ENCODE measurements at regions not wholly inside any gene's neighbourhood (a gene's known extent, or its start where the extent isn't known, plus 50 kb on each side); places are given as distances from the start of the nearest gene placed in this dataset.

DNA sequence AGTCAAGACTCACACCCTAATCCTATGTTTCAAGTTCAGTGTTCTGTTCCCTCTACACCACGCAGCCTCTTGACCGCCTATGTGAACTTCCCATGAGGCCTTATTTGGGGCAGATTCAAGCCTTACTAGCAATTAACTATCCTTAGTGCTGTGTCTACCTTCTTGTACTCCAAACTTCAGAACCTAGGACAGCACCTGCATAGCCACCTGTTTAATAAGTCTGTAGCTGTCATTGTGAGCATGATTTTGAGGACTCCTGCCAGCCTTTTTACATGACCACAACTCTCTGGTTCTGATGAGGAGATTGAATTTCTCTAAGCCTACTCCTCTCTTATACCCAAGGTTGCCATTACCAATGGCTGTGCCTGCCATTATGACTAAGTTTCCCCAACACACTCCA is 50.8 kb upstream of the PCSK1 start:
- ATAC-seq, result no peak
- in situ Hi-C loops (cut with MboI; ENCODE audit: low sequenced_read_pairs in 4 of 4), result no loop called here
- DNase-seq, result no peak
- Histone ChIP-seq H3K27me3 (no peaks in the 10 kb centered on the region), H3K4me3 (no peak overlapping the region), H3K9me3 (no peaks in the 10 kb centered on the region), H3K36me3 (no peaks in the 10 kb centered on the region), H3K27ac (no peak overlapping the region), H3K4me1 (no peaks in the 10 kb centered on the region)
- intact Hi-C loops (cut with DNase I; ENCODE audit: low total_unique reads), result no loop called here
- TF ChIP-seq POLR2A (IDR thresholded peaks at IDR 0.05), result no peak
- TF ChIP-seq, protein P1, sequence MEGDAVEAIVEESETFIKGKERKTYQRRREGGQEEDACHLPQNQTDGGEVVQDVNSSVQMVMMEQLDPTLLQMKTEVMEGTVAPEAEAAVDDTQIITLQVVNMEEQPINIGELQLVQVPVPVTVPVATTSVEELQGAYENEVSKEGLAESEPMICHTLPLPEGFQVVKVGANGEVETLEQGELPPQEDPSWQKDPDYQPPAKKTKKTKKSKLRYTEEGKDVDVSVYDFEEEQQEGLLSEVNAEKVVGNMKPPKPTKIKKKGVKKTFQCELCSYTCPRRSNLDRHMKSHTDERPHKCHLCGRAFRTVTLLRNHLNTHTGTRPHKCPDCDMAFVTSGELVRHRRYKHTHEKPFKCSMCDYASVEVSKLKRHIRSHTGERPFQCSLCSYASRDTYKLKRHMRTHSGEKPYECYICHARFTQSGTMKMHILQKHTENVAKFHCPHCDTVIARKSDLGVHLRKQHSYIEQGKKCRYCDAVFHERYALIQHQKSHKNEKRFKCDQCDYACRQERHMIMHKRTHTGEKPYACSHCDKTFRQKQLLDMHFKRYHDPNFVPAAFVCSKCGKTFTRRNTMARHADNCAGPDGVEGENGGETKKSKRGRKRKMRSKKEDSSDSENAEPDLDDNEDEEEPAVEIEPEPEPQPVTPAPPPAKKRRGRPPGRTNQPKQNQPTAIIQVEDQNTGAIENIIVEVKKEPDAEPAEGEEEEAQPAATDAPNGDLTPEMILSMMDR (IDR thresholded peaks at IDR 0.05 in 4 of 5, conservative IDR thresholded peaks at IDR 0.05 in 1 of 5), result no peak

GRCh38 chr5:96487859-96488258 is 54.8 kb upstream of the PCSK1 start:
- ATAC-seq (no peak), DNase-seq (no peak)
- no peak for TF ChIP-seq POLR2A (IDR thresholded peaks at IDR 0.05)
- TF ChIP-seq, protein P1 (IDR thresholded peaks at IDR 0.05 in 4 of 5, conservative IDR thresholded peaks at IDR 0.05 in 1 of 5), result no peak
- H3K4me1 ChIP-seq, result no peaks in the 10 kb centered on the region
- intact Hi-C loops (cut with DNase I; ENCODE audit: low total_unique reads), result no loop called here
- H3K36me3 ChIP-seq, result no peaks in the 10 kb centered on the region
- no peaks in the 10 kb centered on the region for H3K27me3 ChIP-seq
- in situ Hi-C loops (cut with MboI; ENCODE audit: low sequenced_read_pairs in 4 of 4), result no loop called here
- H3K4me3 ChIP-seq, result no peak overlapping the region
- no peak overlapping the region for H3K27ac ChIP-seq
- no peaks in the 10 kb centered on the region for H3K9me3 ChIP-seq

GRCh38 chr5:96489532-96489931 is 56.5 kb upstream of the PCSK1 start:
- in situ Hi-C loops (cut with MboI; ENCODE audit: low sequenced_read_pairs in 4 of 4) (no loop called here), intact Hi-C loops (cut with DNase I; ENCODE audit: low total_unique reads) (no loop called here)
- DNase-seq (no peak), ATAC-seq (no peak)
- TF ChIP-seq, protein P1 (IDR thresholded peaks at IDR 0.05 in 4 of 5, conservative IDR thresholded peaks at IDR 0.05 in 1 of 5), result no peak
- no peak for TF ChIP-seq POLR2A (IDR thresholded peaks at IDR 0.05)
- H3K9me3 ChIP-seq, result no peaks in the 10 kb centered on the region
- H3K27ac ChIP-seq, result no peak overlapping the region
- no peaks in the 10 kb centered on the region for H3K4me1 ChIP-seq
- no peaks in the 10 kb centered on the region for H3K27me3 ChIP-seq
- H3K4me3 ChIP-seq, result no peak overlapping the region
- no peaks in the 10 kb centered on the region for H3K36me3 ChIP-seq

- no peak for ATAC-seq
- intact Hi-C loops (cut with DNase I; ENCODE audit: low total_unique reads) (no loop called here), in situ Hi-C loops (cut with MboI; ENCODE audit: low sequenced_read_pairs in 4 of 4) (no loop called here)
Measured at GRCh38 chr5:96492459-96493047, 59.5 kb upstream of the PCSK1 start.

More at GRCh38 chr5:96492459-96493047, 59.5 kb upstream of the PCSK1 start:
- TF ChIP-seq POLR2A (IDR thresholded peaks at IDR 0.05), result no peak
- TF ChIP-seq, protein P1 (IDR thresholded peaks at IDR 0.05 in 4 of 5, conservative IDR thresholded peaks at IDR 0.05 in 1 of 5), result no peak
- H3K9me3 ChIP-seq, result no peaks in the 10 kb centered on the region
- H3K36me3 ChIP-seq, result no peaks in the 10 kb centered on the region
- no peak overlapping the region for H3K4me3 ChIP-seq
- no peaks in the 10 kb centered on the region for H3K4me1 ChIP-seq
- H3K27me3 ChIP-seq, result no peaks in the 10 kb centered on the region
- DNase-seq, result no peak
- no peak overlapping the region for H3K27ac ChIP-seq

All from gastrocnemius medialis (tissue), 4 donors.